ENCODE measurements at regions not wholly inside any gene's neighbourhood (a gene's known extent, or its start where the extent isn't known, plus 50 kb on each side); places are given as distances from the start of the nearest gene placed in this dataset.

- TF ChIP-seq CTCF (conservative IDR thresholded peaks at IDR 0.05; ENCODE audit: low read depth, low read length) = no peak
- TF ChIP-seq EZH2 (IDR thresholded peaks at IDR 0.05; ENCODE audit: low read length, unreplicated experiment) = no peak
Observed at GRCh38 chr15:98062869-98063268, 102.4 kb downstream of the ARRDC4 start.
